ENCODE measurements at regions not wholly inside any gene's neighbourhood (a gene's known extent, or its start where the extent isn't known, plus 50 kb on each side); places are given as distances from the start of the nearest gene placed in this dataset.
"Not testable (repeated sequence)": the region's sequence is repeated elsewhere in the genome, so short reads cannot be mapped to it uniquely, and the experiment has no call there.

- Histone ChIP-seq H3K4me1 (ENCODE audit: control insufficient read depth, insufficient read depth, low read length) (no peaks in the 10 kb centered on the region), H3K27me3 (replicated peaks; ENCODE audit: control insufficient read depth, insufficient read depth, low read length) (peaks cover under 1% of the 10 kb centered on the region), H3K36me3 (ENCODE audit: control insufficient read depth, insufficient read depth, low read length, severe bottlenecking) (no peaks in the 10 kb centered on the region), H3K9me3 (ENCODE audit: control insufficient read depth, low read length) (no peaks in the 10 kb centered on the region), H3K4me3 (ENCODE audit: low read length) (no peak overlapping the region), H3K9ac (ENCODE audit: low read length) (no peak overlapping the region)
- no peak for DNase-seq (ENCODE audit: low read depth)
Measured at GRCh38 chrX:114050075-114050796, 533.6 kb upstream of the HTR2C start.

GRCh38 chrX:114049063-114049462 is 534.8 kb upstream of the HTR2C start:
- H3K9ac ChIP-seq (ENCODE audit: low read length) = no peak overlapping the region
- no peak for DNase-seq (ENCODE audit: low read depth)
- no peaks in the 10 kb centered on the region for H3K9me3 ChIP-seq (ENCODE audit: control insufficient read depth, low read length)
- no peaks in the 10 kb centered on the region for H3K27me3 ChIP-seq (replicated peaks; ENCODE audit: control insufficient read depth, insufficient read depth, low read length)
- no peak overlapping the region for H3K4me3 ChIP-seq (ENCODE audit: low read length)
- H3K4me1 ChIP-seq (ENCODE audit: control insufficient read depth, insufficient read depth, low read length) = no peaks in the 10 kb centered on the region
- no peaks in the 10 kb centered on the region for H3K36me3 ChIP-seq (ENCODE audit: control insufficient read depth, insufficient read depth, low read length, severe bottlenecking)

- H3K9ac ChIP-seq (ENCODE audit: low read length) = no peak overlapping the region
- H3K4me3 ChIP-seq (ENCODE audit: low read length) = no peak overlapping the region
- no peaks in the 10 kb centered on the region for H3K9me3 ChIP-seq (ENCODE audit: control insufficient read depth, low read length)
- no peaks in the 10 kb centered on the region for H3K4me1 ChIP-seq (ENCODE audit: control insufficient read depth, insufficient read depth, low read length)
- H3K36me3 ChIP-seq (ENCODE audit: control insufficient read depth, insufficient read depth, low read length, severe bottlenecking) = no peaks in the 10 kb centered on the region
- no peak for DNase-seq (ENCODE audit: low read depth)
- no peaks in the 10 kb centered on the region for H3K27me3 ChIP-seq (replicated peaks; ENCODE audit: control insufficient read depth, insufficient read depth, low read length)
Measured at GRCh38 chrX:114047558-114047957, 536.3 kb upstream of the HTR2C start.

- Histone ChIP-seq H3K36me3 (ENCODE audit: control insufficient read depth, insufficient read depth, low read length, severe bottlenecking) (no peaks in the 10 kb centered on the region), H3K4me3 (ENCODE audit: low read length) (no peak overlapping the region), H3K4me1 (ENCODE audit: control insufficient read depth, insufficient read depth, low read length) (no peaks in the 10 kb centered on the region), H3K9me3 (ENCODE audit: control insufficient read depth, low read length) (no peaks in the 10 kb centered on the region), H3K9ac (ENCODE audit: low read length) (no peak overlapping the region), H3K27me3 (replicated peaks; ENCODE audit: control insufficient read depth, insufficient read depth, low read length) (no peaks in the 10 kb centered on the region)
- no peak for DNase-seq (ENCODE audit: low read depth)
Measured at GRCh38 chrX:114046695-114047279, 537.1 kb upstream of the HTR2C start.

- not testable (repeated sequence) for DNase-seq (ENCODE audit: low read depth); H3K9ac ChIP-seq (ENCODE audit: low read length); H3K9me3 ChIP-seq (ENCODE audit: control insufficient read depth, low read length); H3K4me3 ChIP-seq (ENCODE audit: low read length); H3K4me1 ChIP-seq (ENCODE audit: control insufficient read depth, insufficient read depth, low read length); H3K36me3 ChIP-seq (ENCODE audit: control insufficient read depth, insufficient read depth, low read length, severe bottlenecking); H3K27me3 ChIP-seq (replicated peaks; ENCODE audit: control insufficient read depth, insufficient read depth, low read length)
Measured at GRCh38 chrX:114041470-114041869, 542.4 kb upstream of the HTR2C start.

DNA sequence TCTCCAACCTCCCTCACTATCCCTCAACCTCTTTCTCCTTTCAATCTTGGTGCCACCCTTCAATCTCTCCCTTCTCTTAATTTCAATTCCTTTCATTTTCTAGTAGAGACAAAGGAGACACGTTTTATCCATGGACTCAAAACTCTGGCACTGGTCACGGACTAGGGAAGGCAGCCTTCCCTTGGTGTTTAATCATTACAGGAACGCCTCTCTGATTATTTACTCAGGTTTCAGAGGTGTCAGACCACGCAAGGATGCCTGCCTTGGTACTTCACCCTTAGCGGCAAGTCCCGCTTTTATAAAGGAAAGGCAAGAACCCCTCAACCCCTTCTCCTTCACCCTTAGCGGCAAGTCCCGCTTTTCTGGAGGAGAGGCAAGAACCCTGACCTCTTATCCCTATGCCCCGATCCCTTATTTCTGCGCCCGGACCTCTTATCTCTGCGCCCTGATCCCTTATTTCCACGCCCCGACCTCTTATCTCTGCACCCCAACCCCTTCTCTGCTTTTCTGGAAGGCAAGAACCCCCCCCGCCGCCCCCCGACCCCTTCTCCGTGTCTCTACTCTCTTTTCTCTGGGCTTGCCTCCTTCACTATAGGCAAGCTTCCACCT is 543.1 kb upstream of the HTR2C start:
- not testable (repeated sequence) for H3K36me3 ChIP-seq (ENCODE audit: control insufficient read depth, insufficient read depth, low read length, severe bottlenecking); H3K9me3 ChIP-seq (ENCODE audit: control insufficient read depth, low read length); H3K9ac ChIP-seq (ENCODE audit: low read length); DNase-seq (ENCODE audit: low read depth); H3K27me3 ChIP-seq (replicated peaks; ENCODE audit: control insufficient read depth, insufficient read depth, low read length); H3K4me1 ChIP-seq (ENCODE audit: control insufficient read depth, insufficient read depth, low read length); H3K4me3 ChIP-seq (ENCODE audit: low read length)

- not testable (repeated sequence) for H3K4me3 ChIP-seq (ENCODE audit: low read length); H3K9me3 ChIP-seq (ENCODE audit: control insufficient read depth, low read length); H3K27me3 ChIP-seq (replicated peaks; ENCODE audit: control insufficient read depth, insufficient read depth, low read length); H3K4me1 ChIP-seq (ENCODE audit: control insufficient read depth, insufficient read depth, low read length); DNase-seq (ENCODE audit: low read depth); H3K9ac ChIP-seq (ENCODE audit: low read length); H3K36me3 ChIP-seq (ENCODE audit: control insufficient read depth, insufficient read depth, low read length, severe bottlenecking)
Measured at GRCh38 chrX:114040111-114040510, 543.8 kb upstream of the HTR2C start.

DNA sequence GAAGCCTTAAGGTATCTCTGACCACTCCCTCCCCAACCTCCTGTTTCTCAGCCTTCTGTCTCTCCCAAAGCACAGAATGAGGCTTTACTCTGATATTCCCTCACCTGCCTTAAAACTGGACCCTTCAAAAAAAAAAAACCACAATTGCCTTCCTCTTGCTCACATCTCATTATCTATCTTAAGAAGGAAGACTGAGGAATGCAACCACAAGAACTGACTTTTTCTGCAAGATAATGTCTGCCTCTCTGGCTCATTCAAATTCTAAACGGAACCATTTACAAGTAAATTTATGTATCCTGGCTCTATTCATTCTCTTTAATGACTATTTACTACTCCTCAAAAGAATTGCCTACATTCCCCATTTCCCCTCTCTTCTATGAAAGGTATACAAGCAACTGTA is 545.5 kb upstream of the HTR2C start:
- Histone ChIP-seq H3K4me1 (ENCODE audit: control insufficient read depth, insufficient read depth, low read length) (no peaks in the 10 kb centered on the region), H3K27me3 (replicated peaks; ENCODE audit: control insufficient read depth, insufficient read depth, low read length) (peaks cover 6% of the 10 kb centered on the region), H3K9me3 (ENCODE audit: control insufficient read depth, low read length) (peaks cover 6% of the 10 kb centered on the region), H3K9ac (ENCODE audit: low read length) (no peak overlapping the region), H3K36me3 (ENCODE audit: control insufficient read depth, insufficient read depth, low read length, severe bottlenecking) (no peaks in the 10 kb centered on the region), H3K4me3 (ENCODE audit: low read length) (no peak overlapping the region)
- no peak for DNase-seq (ENCODE audit: low read depth)

GRCh38 chrX:114037515-114037914 is 546.4 kb upstream of the HTR2C start:
- Histone ChIP-seq H3K36me3 (ENCODE audit: control insufficient read depth, insufficient read depth, low read length, severe bottlenecking) (no peaks in the 10 kb centered on the region), H3K27me3 (replicated peaks; ENCODE audit: control insufficient read depth, insufficient read depth, low read length) (peaks cover 6% of the 10 kb centered on the region), H3K9me3 (ENCODE audit: control insufficient read depth, low read length) (peaks cover 6% of the 10 kb centered on the region), H3K4me1 (ENCODE audit: control insufficient read depth, insufficient read depth, low read length) (no peaks in the 10 kb centered on the region), H3K4me3 (ENCODE audit: low read length) (no peak overlapping the region), H3K9ac (ENCODE audit: low read length) (no peak overlapping the region)
- DNase-seq (ENCODE audit: low read depth) = no peak

GRCh38 chrX:114028907-114029662 is 554.8 kb upstream of the HTR2C start:
- no peak overlapping the region for H3K9ac ChIP-seq (ENCODE audit: low read length)
- no peaks in the 10 kb centered on the region for H3K36me3 ChIP-seq (ENCODE audit: control insufficient read depth, insufficient read depth, low read length, severe bottlenecking)
- H3K4me1 ChIP-seq (ENCODE audit: control insufficient read depth, insufficient read depth, low read length) = no peaks in the 10 kb centered on the region
- DNase-seq (ENCODE audit: low read depth) = no peak
- H3K27me3 ChIP-seq (replicated peaks; ENCODE audit: control insufficient read depth, insufficient read depth, low read length) = peaks cover 6% of the 10 kb centered on the region
- H3K9me3 ChIP-seq (ENCODE audit: control insufficient read depth, low read length) = peaks cover 15% of the 10 kb centered on the region
- no peak overlapping the region for H3K4me3 ChIP-seq (ENCODE audit: low read length)

- Histone ChIP-seq H3K4me1 (ENCODE audit: control insufficient read depth, insufficient read depth, low read length) (no peaks in the 10 kb centered on the region), H3K36me3 (ENCODE audit: control insufficient read depth, insufficient read depth, low read length, severe bottlenecking) (no peaks in the 10 kb centered on the region), H3K4me3 (ENCODE audit: low read length) (no peak overlapping the region), H3K27me3 (replicated peaks; ENCODE audit: control insufficient read depth, insufficient read depth, low read length) (peaks cover 5% of the 10 kb centered on the region), H3K9ac (ENCODE audit: low read length) (no peak overlapping the region), H3K9me3 (ENCODE audit: control insufficient read depth, low read length) (no peaks in the 10 kb centered on the region)
- DNase-seq (ENCODE audit: low read depth) = no peak
Measured at GRCh38 chrX:114017086-114017485, 566.8 kb upstream of the HTR2C start.
